ENCODE measurements at regions not wholly inside any gene's neighbourhood (a gene's known extent, or its start where the extent isn't known, plus 50 kb on each side); places are given as distances from the start of the nearest gene placed in this dataset.

GRCh38 chr12:58248599-58248998 lies 307.2 kb downstream of the ATP23 start:
- Histone ChIP-seq H2AFZ (ENCODE audit: insufficient read depth, low read depth, low read length, poor library complexity, severe bottlenecking) (no peak overlapping the region), H3K79me2 (ENCODE audit: insufficient read depth, low read length) (no peaks in the 10 kb centered on the region), H3K9me3 (replicated peaks in 1 of 2; ENCODE audit: control insufficient read depth in 1 of 2, insufficient read depth in 1 of 2, low read length in 2 of 2) (peaks cover 0 to 5% of the 10 kb centered on the region in 2 donors), H3K9ac (ENCODE audit: insufficient read depth, low read length, poor library complexity, severe bottlenecking) (no peak overlapping the region), H3K4me2 (replicated peaks; ENCODE audit: extremely low read depth, low read length, poor library complexity, severe bottlenecking) (no peak overlapping the region), H3K36me3 (replicated peaks in 1 of 2; ENCODE audit: control insufficient read depth in 1 of 2, insufficient read depth in 2 of 2, low read length in 2 of 2) (no peaks in the 10 kb centered on the region), H3K27me3 (ENCODE audit: control insufficient read depth in 2 of 2, insufficient read depth in 2 of 2, low read length in 2 of 2) (no peaks in the 10 kb centered on the region), H3K4me1 (ENCODE audit: control insufficient read depth in 1 of 2, insufficient read depth in 2 of 2, low read length in 2 of 2) (no peaks in the 10 kb centered on the region), H4K20me1 (ENCODE audit: insufficient read depth, low read length) (no peaks in the 10 kb centered on the region), H3K4me3 (replicated peaks in 1 of 3; ENCODE audit: low read depth in 2 of 3, low read length in 3 of 3) (no peak overlapping the region), H3K27ac (ENCODE audit: low read depth in 1 of 2, low read length in 2 of 2) (no peak overlapping the region)
- Mint-ChIP-seq H3K4me3 (no peak overlapping the region), H3K27me3 (ENCODE audit: low read depth in 3 of 3) (peaks cover 0 to 2% (median 2%) of the 10 kb centered on the region in 3 donors), H3K9me3 (peaks cover 0 to 12% (median 6%) of the 10 kb centered on the region in 7 donors), H3K36me3 (no peaks in the 10 kb centered on the region), H3K27ac (no peak overlapping the region), H3K4me1 (no peaks in the 10 kb centered on the region)
- intact Hi-C loops (cut with micrococcal nuclease) = no loop called here
- DNase-seq = no peak
- no CpG with 5 or more reads among the region's 3 CpGs for WGBS (ENCODE audit: insufficient coverage)
- no peak for TF ChIP-seq CTCF (IDR thresholded peaks at IDR 0.05)

GRCh38 chr12:58249610-58250009 lies 308.2 kb downstream of the ATP23 start:
- H3K4me1 Mint-ChIP-seq = no peaks in the 10 kb centered on the region
- intact Hi-C loops (cut with micrococcal nuclease) = no loop called here
- peaks cover 0 to 12% (median 5%) of the 10 kb centered on the region in 7 donors for H3K9me3 Mint-ChIP-seq
- Histone ChIP-seq H3K9ac (ENCODE audit: insufficient read depth, low read length, poor library complexity, severe bottlenecking) (no peak overlapping the region), H3K4me1 (ENCODE audit: control insufficient read depth in 1 of 2, insufficient read depth in 2 of 2, low read length in 2 of 2) (no peaks in the 10 kb centered on the region), H3K4me3 (replicated peaks in 1 of 3; ENCODE audit: low read depth in 2 of 3, low read length in 3 of 3) (no peak overlapping the region), H2AFZ (ENCODE audit: insufficient read depth, low read depth, low read length, poor library complexity, severe bottlenecking) (no peak overlapping the region), H3K79me2 (ENCODE audit: insufficient read depth, low read length) (no peaks in the 10 kb centered on the region), H3K4me2 (replicated peaks; ENCODE audit: extremely low read depth, low read length, poor library complexity, severe bottlenecking) (no peak overlapping the region), H3K27me3 (ENCODE audit: control insufficient read depth in 2 of 2, insufficient read depth in 2 of 2, low read length in 2 of 2) (no peaks in the 10 kb centered on the region), H3K9me3 (replicated peaks in 1 of 2; ENCODE audit: control insufficient read depth in 1 of 2, insufficient read depth in 1 of 2, low read length in 2 of 2) (peaks cover 0 to 5% of the 10 kb centered on the region in 2 donors), H3K36me3 (replicated peaks in 1 of 2; ENCODE audit: control insufficient read depth in 1 of 2, insufficient read depth in 2 of 2, low read length in 2 of 2) (no peaks in the 10 kb centered on the region), H4K20me1 (ENCODE audit: insufficient read depth, low read length) (no peaks in the 10 kb centered on the region), H3K27ac (ENCODE audit: low read depth in 1 of 2, low read length in 2 of 2) (no peak overlapping the region)
- no peak overlapping the region for H3K4me3 Mint-ChIP-seq
- no peak for TF ChIP-seq CTCF (IDR thresholded peaks at IDR 0.05)
- 100% methylated on average over 2 of the region's 2 CpGs for WGBS (ENCODE audit: insufficient coverage)
- H3K36me3 Mint-ChIP-seq = no peaks in the 10 kb centered on the region
- no peak for DNase-seq
- no peak overlapping the region for H3K27ac Mint-ChIP-seq
- H3K27me3 Mint-ChIP-seq (ENCODE audit: low read depth in 3 of 3) = peaks cover 0 to 3% (median 2%) of the 10 kb centered on the region in 3 donors

Data from CD14-positive monocyte (primary cell).